IMR-90 (cell line): ENCODE measurements at regions not wholly inside any gene's neighbourhood (a gene's known extent, or its start where the extent isn't known, plus 50 kb on each side); places are given as distances from the start of the nearest gene placed in this dataset.

Source experiments
- CHD1 ChIP-seq: IDR thresholded peaks from 2 replicates; pipeline ENCODE4 v1.6.1; 2012; ENCODE audit warnings: low read depth, low read length, improper control_type of control experiment
- POLR2A ChIP-seq: IDR thresholded peaks from 2 replicates; pipeline ENCODE4 v1.6.1; 2012; ENCODE audit warnings: mild to moderate bottlenecking, low read depth, low read length
- RAD21 ChIP-seq: IDR thresholded peaks from 2 replicates; pipeline ENCODE4 v1.6.1; 2012; ENCODE audit warnings: low read length, improper control_type of control experiment
- RFX5 ChIP-seq: IDR thresholded peaks from 2 replicates; pipeline ENCODE4 v1.8.0; 2012; ENCODE audit warnings: low read depth, mild to moderate bottlenecking, low read length, moderate library complexity
- TF ChIP-seq, protein P1 (sequence below): conservative IDR thresholded peaks from 2 replicates; pipeline ENCODE4 v1.5.1; 2012; ENCODE audit warnings: mild to moderate bottlenecking, low read depth, low read length, improper control_type of control experiment

- TF ChIP-seq POLR2A (no peak), CHD1 (no peak), RAD21 (no peak), RFX5 (no peak)
- TF ChIP-seq, protein P1, sequence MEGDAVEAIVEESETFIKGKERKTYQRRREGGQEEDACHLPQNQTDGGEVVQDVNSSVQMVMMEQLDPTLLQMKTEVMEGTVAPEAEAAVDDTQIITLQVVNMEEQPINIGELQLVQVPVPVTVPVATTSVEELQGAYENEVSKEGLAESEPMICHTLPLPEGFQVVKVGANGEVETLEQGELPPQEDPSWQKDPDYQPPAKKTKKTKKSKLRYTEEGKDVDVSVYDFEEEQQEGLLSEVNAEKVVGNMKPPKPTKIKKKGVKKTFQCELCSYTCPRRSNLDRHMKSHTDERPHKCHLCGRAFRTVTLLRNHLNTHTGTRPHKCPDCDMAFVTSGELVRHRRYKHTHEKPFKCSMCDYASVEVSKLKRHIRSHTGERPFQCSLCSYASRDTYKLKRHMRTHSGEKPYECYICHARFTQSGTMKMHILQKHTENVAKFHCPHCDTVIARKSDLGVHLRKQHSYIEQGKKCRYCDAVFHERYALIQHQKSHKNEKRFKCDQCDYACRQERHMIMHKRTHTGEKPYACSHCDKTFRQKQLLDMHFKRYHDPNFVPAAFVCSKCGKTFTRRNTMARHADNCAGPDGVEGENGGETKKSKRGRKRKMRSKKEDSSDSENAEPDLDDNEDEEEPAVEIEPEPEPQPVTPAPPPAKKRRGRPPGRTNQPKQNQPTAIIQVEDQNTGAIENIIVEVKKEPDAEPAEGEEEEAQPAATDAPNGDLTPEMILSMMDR = no peak
Observed at GRCh38 chr4:22130741-22131140, 182.2 kb upstream of the KCNIP4 start.
